ENCODE measurements at regions not wholly inside any gene's neighbourhood (a gene's known extent, or its start where the extent isn't known, plus 50 kb on each side); places are given as distances from the start of the nearest gene placed in this dataset.

DNA sequence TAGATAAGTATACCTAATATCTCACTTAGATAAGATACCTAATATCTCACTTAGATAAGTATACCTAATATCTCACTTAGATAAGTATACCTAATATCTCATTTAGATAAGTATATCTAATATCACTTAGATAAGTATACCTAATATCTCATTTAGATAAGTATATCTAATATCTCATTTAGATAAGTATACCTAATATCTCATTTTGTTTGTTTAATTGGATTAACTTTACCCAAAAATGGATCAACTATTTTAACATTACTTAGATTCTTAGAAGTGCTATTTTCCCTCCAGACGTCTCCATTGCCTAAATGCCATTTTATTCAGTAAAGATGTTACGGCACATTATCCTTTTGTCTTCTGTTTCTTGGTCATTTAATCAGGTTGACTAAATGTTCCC, 346.4 kb downstream of the CHRM3 start:
- no peak for DNase-seq (ENCODE audit: low spot score)

DNA sequence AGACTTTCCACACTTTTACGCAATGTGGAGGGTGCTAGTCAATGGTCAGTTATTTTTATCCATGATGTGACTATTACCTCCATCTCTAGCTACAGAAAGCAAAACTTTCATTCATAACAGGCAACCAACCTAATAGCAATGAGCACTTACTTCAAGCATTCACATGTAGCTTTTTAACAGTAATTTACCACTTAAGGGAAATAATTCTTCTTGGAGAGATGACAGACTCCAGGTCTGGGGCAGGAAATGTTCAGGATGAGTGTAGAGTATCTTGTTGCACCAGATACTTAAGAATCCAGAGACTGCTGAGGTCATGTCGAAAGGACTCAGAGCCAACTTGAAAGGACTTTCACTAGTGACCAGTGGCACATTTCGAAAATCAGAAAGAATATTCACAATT, 347.6 kb downstream of the CHRM3 start:
- no peak for DNase-seq (ENCODE audit: low spot score)

DNA sequence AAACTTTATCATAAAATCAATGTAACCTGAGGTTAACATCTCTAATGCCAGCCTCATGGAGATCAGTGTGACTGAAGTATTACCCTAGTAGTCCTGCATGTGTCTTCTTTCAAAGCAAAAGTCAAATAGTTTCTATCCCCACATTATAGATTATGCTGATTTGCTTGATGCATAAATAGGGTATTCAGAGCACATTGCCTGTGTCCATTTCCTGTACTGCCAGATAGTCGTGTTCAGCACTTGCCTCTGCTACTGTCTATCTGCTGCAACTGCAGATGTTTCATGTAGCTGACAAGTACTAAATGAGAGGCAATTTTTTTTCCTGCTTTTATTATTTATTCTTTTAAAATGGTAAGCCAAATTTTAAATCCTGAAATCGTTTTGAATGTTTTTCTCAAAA, 348.7 kb downstream of the CHRM3 start:
- no peak for DNase-seq (ENCODE audit: low spot score)

DNA sequence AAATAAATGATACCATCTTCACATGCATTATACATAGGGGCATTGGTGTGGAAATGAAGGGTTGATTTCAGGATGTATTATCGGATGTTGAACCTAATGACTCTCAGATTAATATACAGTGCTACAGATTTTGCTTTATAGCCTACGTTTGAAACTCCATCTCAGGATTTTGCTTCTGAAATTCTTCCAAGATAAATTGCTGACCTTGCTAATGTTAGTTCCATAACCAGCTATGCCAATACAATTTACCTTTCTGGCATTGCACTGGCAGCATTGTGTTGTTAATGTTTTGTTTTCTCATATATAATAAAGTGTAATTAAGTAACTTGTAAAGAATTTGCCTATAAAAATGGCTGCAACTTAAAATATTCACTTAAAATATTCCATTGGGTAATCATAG, 350.1 kb downstream of the CHRM3 start:
- DNase-seq (ENCODE audit: low spot score) = no peak

DNA sequence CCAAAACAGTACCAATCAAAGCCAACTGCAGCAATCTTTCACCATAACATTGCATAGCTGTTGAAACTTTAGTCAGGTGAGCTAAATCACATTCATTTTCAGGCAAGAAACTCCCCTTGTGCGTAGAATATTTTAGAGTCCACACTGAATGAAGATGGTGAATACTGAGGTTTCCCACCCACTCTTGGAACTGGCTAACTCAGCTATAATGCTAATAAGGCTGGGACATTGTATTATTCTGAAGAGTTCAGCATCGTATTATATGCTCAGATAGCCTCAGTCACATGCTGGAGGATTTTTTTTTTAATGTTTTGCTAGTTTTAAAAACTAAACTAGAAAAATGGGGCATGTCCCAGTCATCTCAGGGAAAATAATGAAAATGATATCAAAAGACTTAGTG, 352.3 kb upstream of the FMN2 start:
- no peak for DNase-seq (ENCODE audit: low spot score)

DNA sequence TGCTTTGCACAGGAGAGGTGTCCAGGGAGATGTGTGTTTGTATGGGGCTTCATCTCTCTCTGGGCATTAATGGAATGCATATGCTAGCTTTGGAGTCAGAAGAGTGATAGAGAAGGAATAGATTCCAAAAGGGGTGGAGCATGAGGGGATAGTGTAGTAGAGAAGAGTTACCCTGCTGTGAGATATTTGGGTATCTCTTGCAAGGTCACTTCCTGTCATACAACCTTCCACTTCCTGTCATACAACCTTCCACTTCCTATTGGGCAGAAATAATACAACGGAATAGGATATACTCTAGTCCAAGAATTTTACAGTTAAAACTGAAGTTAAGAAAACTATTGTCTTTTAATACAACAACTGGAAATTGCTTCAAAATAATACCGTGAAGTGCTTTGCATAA, 351.8 kb upstream of the FMN2 start:
- no peak for DNase-seq (ENCODE audit: low spot score)

DNA sequence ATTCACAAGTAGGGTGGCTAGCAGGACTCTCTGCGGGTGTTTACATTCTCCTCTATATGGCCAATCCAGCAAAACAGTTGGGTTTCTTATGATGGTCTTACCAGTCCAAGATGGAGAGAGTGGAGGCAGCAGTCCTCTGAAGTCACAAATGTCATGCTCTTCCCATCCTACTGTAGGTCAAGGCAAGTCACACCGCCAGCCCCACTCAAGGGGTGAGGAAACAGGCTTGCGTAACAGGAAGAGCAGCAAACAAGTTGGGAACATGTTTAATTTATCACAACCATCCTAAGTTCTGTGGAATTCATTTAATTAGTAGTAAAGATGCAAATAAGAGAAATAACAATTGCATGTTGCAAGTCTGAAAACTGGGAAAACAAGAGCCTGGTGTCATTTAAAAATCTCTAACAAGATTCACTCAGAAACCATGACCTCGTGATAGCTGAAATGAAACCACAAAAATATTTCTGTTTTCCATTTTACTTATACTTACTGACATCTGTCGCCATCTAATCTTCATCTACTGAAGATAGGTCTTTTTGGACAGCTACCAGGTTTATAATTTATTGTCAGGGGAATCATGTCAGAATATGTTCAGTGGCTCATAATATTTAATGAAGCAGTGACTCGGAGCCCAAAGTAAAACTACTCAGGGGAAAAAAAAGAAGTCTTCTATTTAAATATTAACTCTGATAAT, 349.1 kb upstream of the FMN2 start:
- no peak for DNase-seq (ENCODE audit: low spot score)

DNA sequence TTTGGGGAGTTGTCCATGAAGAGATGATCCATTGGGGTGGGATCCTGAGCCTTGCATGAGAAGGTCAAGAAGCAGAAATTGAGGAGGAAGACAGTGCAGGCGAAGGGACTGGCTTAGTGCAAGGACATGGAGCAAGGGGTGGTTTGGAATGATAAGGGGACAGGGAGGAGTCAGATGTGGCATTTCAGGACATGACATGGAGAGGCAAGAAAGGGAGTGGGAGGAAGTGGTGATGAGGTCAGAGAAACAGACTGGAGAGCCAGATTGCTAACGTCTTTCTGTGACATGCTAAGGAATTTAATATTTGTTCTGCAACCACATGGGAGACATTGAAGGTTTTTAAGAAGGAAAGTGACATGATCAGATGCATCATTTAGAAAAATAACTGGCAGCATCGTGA, 346.8 kb upstream of the FMN2 start:
- no peak for DNase-seq (ENCODE audit: low spot score)

DNA sequence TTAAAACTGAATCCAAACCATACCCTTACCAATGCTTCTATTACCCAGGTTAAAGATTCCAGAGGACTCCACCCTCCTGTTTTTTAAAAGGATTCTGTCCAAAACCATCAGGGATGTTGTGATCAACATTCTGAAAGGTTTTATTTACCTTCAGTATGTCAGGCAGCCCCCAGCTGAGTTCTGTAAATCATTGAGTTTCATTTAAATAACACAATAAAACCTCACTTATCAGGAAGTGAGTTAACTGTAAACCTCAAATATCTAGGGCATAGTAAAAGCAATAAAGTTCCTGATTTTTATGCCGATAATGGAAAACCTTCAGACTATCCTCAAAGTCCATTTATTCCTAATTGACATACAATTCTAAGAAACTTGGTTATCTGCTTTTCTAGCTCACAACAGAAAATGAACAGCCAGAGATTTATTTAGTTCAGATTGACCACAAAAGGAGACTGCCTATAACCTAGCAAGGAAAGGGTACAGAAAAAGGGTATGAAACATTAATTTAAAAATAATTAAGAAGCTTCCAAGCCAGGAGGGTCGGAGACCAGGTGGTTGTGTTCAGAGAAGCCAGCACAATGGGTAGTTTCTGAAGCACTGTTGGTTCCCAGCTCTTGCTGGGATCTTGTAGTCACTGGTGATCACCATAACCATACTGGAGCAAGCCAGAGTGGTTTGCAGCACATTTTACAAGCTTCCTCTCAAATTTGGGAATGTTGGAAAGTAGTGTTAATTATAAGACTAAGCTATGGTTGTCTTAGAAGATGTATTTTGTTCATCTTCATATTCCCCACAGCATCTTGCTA, 336.4 kb upstream of the FMN2 start:
- DNase-seq (ENCODE audit: low spot score) = no peak

DNA sequence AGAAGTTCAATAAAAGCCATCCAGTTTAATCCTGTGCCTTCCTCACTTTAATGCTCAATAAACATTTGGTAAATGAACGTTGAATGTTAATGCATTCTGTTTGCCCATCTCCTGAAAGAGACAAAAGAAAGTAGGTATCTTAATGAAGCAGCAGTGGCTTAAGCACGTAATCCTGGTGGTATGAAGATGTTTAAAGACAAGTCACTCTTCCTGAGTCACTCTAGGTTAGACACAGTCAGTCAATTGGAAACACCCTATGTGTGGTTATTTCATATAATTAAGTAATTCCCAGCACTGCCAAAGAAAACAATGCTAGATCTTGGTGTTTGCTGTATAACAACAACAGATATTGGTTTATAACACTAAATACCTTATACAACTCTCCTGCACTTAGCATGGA, 334.0 kb upstream of the FMN2 start:
- no peak for DNase-seq (ENCODE audit: low spot score)

DNA sequence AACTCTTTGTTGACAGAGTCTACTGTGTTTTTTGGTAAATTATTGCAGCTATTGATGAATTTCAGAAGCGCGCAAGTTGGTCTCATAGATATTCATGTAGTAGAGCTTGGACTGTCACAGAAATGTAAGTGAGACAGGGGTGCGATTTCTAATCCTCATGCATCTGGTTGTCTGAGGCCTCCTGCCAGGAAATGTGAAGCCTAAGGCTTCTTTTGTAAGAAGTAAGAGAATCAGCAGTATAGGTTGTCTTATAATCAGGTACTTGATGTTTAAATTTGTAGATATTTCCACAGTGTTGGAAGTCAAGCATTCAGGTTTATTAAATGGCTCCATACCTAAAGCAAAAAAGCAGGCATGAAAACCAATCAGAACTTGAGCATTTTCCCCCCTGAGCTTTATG, 332.9 kb upstream of the FMN2 start:
- DNase-seq (ENCODE audit: low spot score) = no peak

DNA sequence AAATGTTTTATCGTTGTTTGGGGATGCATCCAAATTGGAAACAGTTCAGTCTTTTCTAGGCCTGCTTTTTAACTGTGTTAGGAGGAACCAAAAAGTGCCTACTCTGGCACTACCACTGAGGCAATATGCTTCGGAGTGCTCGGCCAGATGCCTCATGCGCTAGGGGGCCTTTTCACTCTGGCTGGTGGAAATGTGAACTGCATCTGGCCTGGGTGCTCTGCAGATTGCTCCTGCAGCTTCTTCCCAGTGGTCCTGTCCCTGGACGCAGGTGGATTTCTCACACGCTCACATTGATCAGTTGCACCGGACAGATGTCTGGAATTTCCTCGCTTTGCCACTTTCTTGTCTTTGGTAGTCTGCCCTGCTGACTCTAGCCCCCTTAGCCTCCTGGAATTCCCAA, 330.2 kb upstream of the FMN2 start:
- no peak for DNase-seq (ENCODE audit: low spot score)

DNA sequence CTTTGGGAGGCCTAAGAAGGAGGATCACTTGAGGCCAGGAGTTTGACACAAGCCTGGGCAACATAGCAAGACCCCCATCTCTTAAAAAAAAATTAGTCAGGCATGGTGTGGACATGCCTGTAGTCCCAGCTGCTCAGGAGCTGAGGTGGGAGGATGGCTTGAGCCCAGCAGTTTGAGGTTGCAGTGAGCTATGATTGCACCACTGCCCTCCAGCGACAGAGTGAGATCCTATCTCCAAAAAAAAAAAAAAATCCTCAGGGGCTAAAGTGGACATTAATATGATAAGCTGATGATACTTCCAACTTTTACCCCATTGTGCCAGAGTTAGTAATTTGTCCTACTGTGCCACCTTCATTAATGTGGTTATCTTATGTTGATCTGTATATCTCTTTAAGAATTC, 327.8 kb upstream of the FMN2 start:
- no peak for DNase-seq (ENCODE audit: low spot score)

DNA sequence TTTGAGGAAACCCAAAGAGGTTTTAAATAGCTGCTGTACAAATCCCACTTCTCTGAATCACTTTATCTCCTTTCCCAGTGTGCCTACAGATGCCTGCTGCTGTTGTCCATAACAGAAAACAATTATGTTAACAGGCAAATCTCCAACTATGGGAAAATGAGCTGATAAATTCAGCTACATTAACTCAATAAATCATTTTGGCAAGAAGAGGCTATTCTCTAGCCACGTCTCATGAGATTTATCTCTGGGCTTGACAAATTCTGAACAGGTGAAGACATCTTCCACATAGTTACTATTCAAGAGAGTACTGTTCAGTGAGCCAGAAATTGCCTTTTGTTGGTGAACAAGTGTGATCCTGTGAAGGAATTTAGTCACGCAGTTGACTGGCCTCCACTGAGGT, 327.1 kb upstream of the FMN2 start:
- DNase-seq (ENCODE audit: low spot score) = no peak

DNA sequence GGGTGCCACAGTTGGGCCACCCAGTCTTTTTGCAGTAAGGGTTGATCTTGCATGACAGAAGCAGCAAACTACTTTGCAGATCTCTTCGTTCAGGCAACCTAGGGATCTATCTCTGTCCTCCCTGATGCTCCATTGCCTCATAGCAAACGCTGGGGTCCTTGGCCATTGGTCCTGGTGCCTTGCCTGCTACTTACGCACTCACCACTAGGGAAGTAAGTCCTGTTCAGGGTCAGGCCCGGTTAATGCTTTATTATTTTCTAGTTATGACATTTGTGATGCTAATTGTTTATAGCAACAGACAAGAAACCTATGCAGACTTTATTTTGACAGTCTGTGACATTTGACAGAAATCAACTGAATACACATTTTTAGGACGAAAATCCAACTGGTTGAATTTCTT, 326.5 kb upstream of the FMN2 start:
- DNase-seq (ENCODE audit: low spot score) = no peak

DNA sequence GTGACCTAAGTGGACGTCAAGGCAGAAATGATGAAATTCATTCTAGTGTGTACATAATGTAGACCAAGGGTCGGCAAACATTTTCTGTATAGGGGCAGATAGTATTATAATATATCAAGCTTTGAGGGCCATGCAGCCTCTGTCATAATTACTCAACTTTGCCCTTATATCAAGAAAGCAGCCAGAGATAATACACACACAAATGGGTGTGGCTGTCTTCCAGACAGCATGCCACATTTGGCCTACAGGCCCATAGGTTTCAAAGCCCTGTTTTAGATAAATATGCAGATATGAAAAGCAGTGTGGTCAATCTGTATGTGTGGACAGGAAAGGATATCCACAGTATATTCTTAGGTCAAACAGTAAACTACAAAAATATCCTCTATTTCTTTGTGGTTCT, 320.1 kb upstream of the FMN2 start:
- no peak for DNase-seq (ENCODE audit: low spot score)

DNA sequence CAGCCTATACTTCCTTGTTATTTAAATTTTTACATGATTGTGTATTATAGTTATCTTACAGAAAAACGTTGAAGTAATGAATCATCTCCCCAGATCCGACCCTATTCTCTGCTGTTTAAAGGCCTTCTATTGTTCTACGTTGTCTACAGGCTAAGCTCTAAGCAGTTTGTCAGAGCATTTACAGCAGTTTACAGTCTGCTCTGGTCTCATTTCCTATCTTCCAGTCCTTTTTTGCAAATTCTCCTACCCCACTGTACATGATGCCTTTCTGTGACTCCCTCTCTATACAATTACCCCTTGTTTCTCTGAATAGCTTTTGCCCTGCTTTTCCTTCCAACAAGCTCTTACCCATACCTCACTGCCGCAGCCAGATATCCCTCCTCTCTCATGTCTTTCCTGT, 319.2 kb upstream of the FMN2 start:
- DNase-seq (ENCODE audit: low spot score) = no peak

DNA sequence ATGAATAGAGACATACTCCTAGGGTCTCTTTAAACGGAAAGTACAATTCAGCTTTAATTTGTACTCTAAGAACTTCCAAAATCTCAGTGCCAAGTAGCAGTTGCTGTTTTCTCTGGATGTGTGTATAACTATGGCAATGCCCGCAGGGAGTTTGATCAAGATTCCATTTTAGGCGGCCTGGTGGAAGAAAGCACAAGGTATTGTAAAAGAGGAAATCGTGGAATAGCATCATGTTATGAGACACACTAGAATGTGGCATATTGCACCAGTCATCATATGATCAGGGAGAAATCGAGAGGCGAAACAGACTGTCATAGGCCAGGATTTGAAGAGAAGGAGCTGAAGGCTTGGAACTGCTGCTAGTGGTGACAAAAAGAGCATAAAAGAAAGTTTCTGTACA, 316.2 kb upstream of the FMN2 start:
- DNase-seq (ENCODE audit: low spot score) = no peak

DNA sequence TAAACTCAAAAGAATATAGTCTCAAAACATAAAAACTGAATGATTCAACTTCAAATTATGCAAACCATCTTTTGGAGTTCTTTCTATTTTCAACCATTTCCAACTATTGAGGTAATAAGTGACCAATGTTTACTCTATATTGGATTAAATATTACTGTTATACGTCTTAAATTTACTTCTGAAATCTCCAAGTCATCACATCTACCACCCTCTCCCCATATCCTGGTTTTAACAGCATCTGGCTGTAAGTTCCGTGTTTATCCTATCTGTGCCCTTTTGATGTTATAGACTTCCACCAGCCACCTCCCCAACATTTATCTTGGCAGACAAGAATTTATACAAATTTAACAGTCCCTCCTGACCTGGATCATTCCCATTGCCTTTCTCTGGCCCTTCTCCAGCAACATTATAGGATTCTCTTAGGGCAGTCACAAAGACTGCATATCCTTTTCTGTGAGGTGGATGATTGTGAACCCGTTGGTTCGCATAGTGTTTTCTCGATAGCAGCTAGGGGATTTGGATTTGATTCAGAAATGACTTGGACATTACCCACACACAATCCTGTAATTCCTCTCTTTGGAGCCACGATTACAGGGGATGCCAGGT, 313.4 kb upstream of the FMN2 start:
- no peak for DNase-seq (ENCODE audit: low spot score)

DNA sequence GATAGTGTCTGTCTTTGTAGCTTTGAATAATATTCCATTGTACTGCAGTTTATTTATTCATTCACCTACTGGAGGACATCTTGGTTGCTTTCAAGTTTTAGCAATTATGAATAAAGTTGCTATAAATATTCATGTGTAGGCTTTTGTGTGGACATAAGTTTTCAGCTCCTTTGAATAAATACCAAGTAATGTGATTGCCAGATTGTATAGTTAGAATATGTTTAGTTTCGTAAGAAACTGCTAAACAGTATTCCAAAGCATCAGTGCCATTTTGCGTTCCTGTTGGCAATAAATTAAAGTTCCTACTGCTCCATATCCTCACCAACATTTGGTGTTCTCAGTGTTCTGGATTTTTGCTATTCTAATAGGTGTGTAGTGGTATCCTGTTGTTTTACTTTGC, 311.7 kb upstream of the FMN2 start:
- DNase-seq (ENCODE audit: low spot score) = no peak

DNA sequence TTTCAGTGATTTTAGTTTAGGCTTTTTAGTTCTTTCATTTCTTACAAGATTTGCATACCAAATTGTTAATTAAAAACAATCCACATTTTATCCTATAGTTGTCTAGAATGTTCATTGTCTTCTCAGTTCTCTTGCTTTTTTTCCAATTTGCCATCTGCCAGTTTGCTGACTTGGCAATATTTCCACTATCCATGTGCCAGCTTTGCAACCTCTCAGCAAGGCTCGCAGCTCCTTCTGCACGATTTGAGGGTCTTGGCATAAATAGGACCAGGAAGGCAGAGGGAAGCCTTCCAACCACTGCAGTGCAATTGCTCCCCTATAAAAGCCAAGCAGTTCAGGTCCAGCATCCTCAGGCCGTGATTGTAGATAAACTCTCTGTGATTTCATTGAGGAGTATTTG, 306.8 kb upstream of the FMN2 start:
- no peak for DNase-seq (ENCODE audit: low spot score)

DNA sequence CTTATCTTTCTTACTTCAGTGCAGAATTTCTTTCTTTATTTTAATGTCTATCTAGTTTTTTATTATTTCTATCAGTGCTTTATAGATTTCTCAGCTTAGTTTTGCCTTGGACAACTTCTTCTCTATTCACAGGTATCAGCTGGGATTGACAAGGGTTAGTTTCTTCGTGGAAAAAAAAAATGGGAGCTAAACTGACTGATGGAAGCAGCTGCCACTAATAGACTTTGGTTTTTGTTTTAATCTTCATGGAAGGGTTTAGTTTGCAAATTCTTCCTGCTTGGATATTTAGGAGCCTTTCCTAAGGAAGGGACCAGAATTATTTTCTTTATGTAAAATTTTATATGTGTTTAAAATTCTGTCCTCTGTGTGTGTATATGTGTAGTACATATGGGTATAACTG, 306.1 kb upstream of the FMN2 start:
- DNase-seq (ENCODE audit: low spot score) = no peak

DNA sequence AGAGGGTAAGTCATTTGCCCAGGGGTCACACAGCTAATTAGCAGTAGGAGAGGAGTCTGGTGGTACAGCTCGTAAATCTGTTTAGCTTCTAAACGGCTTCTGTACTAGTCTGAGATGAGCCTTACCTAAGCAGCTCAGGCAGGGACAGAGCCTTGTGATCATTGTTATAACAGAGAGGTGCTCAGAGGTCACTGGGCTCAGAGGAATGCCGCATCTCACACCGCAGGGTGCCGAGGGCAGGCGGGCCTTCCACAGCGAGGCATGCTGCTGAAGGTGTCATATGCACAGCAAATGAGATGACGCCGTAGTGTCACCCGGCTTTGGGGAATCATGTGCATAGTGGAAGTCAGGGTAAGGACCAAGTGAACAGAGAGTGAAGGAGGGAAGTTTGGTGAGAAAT, 305.2 kb upstream of the FMN2 start:
- DNase-seq (ENCODE audit: low spot score) = no peak

DNA sequence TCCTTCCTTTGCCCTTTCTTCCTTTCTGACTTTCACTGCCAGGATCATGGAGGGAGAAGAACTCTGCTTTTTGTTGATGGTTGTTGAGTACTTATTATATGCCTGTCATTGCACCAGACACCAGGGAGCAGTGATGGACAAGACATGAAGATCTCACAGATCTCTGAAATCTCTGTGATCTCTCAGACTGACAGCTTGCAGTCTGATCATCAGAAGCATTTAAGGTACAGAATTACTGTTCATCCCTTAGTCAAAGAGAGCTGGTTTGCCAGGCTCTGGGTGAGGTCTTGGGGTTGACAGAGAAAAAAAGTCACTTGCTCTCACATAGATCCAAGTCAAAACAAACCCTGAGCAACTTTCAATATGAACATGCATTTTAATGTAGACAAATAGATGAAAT, 299.5 kb upstream of the FMN2 start:
- no peak for DNase-seq (ENCODE audit: low spot score)
